IMR-90 (cell line): ENCODE measurements at regions not wholly inside any gene's neighbourhood (a gene's known extent, or its start where the extent isn't known, plus 50 kb on each side); places are given as distances from the start of the nearest gene placed in this dataset.

ENCODE experiments used
- ATAC-seq: fragments of 200-7000 bp; cut with Tn5 transposase; 2 replicates; pipeline ENCODE4 v1.9.1; 2020; ENCODE audit warnings: low read depth, mild to moderate bottlenecking, moderate library complexity
- BruUV-seq: library from RNA; stranded (reverse); fragments of 400-500 nt; replicated peaks from 2 replicates; lab custom pipeline; 2021; lab: Mats Ljungman, UMichigan
- CTCF ChIA-PET: fragments of 300-600 bp; formaldehyde crosslinking; extraction: SDS; loops from one replicate; lab custom pipeline; 2021; ENCODE audit warnings: antibody characterized with exemption; lab: Yijun Ruan, JAX
- POLR2A ChIA-PET: fragments of 300-600 bp; sonication (Branson Sonifier 250); formaldehyde crosslinking; loops from one replicate; lab custom pipeline; 2022; ENCODE audit warnings: antibody characterized with exemption; ENCODE audit not compliant: unreplicated experiment; lab: Charles Lee
- DNase-seq: peaks from one replicate; pipeline ENCODE4 v3.0.0; 2013
- H2AFZ ChIP-seq: replicated peaks from 2 replicates; pipeline ENCODE3; 2013; ENCODE audit warnings: low read length, mild to moderate bottlenecking; ENCODE audit not compliant: poor library complexity
- H2AK5ac ChIP-seq: 2 replicates; pipeline ENCODE4 v1.6.1; 2013; ENCODE audit warnings: low read depth, low read length, inconsistent platforms
- H2AK9ac ChIP-seq: replicated peaks from 2 replicates; pipeline ENCODE3; 2013; ENCODE audit warnings: mild to moderate bottlenecking, low read depth, low read length, moderate library complexity; ENCODE audit not compliant: poor library complexity
- H2BK120ac ChIP-seq: 2 replicates; pipeline ENCODE4 v1.6.1; 2013; ENCODE audit warnings: low read depth, low read length, inconsistent platforms
- H2BK15ac ChIP-seq: 3 replicates; pipeline ENCODE4 v1.6.1; 2013; ENCODE audit warnings: low read depth, low read length, inconsistent platforms
- H2BK20ac ChIP-seq: 2 replicates; pipeline ENCODE4 v1.6.1; 2013; ENCODE audit warnings: low read depth, mild to moderate bottlenecking, inconsistent platforms, low read length, moderate library complexity
- H2BK5ac ChIP-seq: 2 replicates; pipeline ENCODE4 v1.6.1; 2013; ENCODE audit warnings: mild to moderate bottlenecking, low read depth, low read length, inconsistent platforms; ENCODE audit not compliant: poor library complexity, severe bottlenecking
- H3K14ac ChIP-seq: replicated peaks from 2 replicates; pipeline ENCODE4 v1.6.1; 2013; ENCODE audit warnings: low read depth, low read length, inconsistent platforms
- H3K18ac ChIP-seq: 2 replicates; pipeline ENCODE4 v1.6.1; 2013; ENCODE audit warnings: low read depth, low read length, control low read depth
- H3K23ac ChIP-seq: 2 replicates; pipeline ENCODE4 v1.6.1; 2013; ENCODE audit warnings: low read depth, low read length, inconsistent platforms
- H3K27ac ChIP-seq: 2 replicates; pipeline ENCODE4 v1.5.1; 2013; ENCODE audit warnings: mild to moderate bottlenecking, control low read depth, low read length; ENCODE audit not compliant: insufficient read depth
- H3K27me3 ChIP-seq: 2 replicates; pipeline ENCODE4 v1.6.1; 2013; ENCODE audit warnings: low read length; ENCODE audit not compliant: control insufficient read depth, insufficient read depth
- H3K36me3 ChIP-seq: 2 replicates; pipeline ENCODE4 v1.6.1; 2013; ENCODE audit warnings: low read length, mixed read lengths; ENCODE audit not compliant: control insufficient read depth, insufficient read depth
- H3K4ac ChIP-seq: 2 replicates; pipeline ENCODE4 v1.6.1; 2013; ENCODE audit warnings: low read depth, low read length, inconsistent platforms
- H3K4me1 ChIP-seq: 2 replicates; pipeline ENCODE4 v1.6.1; 2013; ENCODE audit warnings: low read length, mixed read lengths; ENCODE audit not compliant: control insufficient read depth, insufficient read depth
- H3K4me2 ChIP-seq: 2 replicates; pipeline ENCODE4 v1.6.1; 2013; ENCODE audit warnings: low read depth, mild to moderate bottlenecking, control low read depth, low read length, moderate library complexity
- H3K4me3 ChIP-seq: 2 replicates; pipeline ENCODE4 v1.5.1; 2013; ENCODE audit warnings: low read depth, mild to moderate bottlenecking, control low read depth, low read length, moderate library complexity; ENCODE audit not compliant: insufficient read depth
- H3K56ac ChIP-seq: 2 replicates; pipeline ENCODE4 v1.6.1; 2013; ENCODE audit warnings: low read length, inconsistent platforms; ENCODE audit not compliant: insufficient read depth; ENCODE audit errors: extremely low read depth
- H3K79me1 ChIP-seq, 2 experiments: 2 replicates each; pipeline ENCODE4 v1.6.1; 2013; ENCODE audit warnings: low read length in 2 of 2, inconsistent platforms in 1 of 2, low read depth in 1 of 2
- H3K9ac ChIP-seq: 2 replicates; pipeline ENCODE4 v1.6.1; 2013; ENCODE audit warnings: low read depth, low read length, control low read depth
- H3K9me1 ChIP-seq: 2 replicates; pipeline ENCODE4 v1.6.1; 2013; ENCODE audit warnings: low read length, inconsistent platforms; ENCODE audit not compliant: insufficient read depth
- H3K9me3 ChIP-seq: 2 replicates; pipeline ENCODE4 v1.6.1; 2013; ENCODE audit warnings: low read length; ENCODE audit not compliant: control insufficient read depth, insufficient read depth
- H4K20me1 ChIP-seq: 2 replicates; pipeline ENCODE4 v1.6.1; 2013; ENCODE audit warnings: low read length, inconsistent platforms; ENCODE audit not compliant: insufficient read depth
- H4K5ac ChIP-seq: 2 replicates; pipeline ENCODE4 v1.6.1; 2013; ENCODE audit warnings: mild to moderate bottlenecking, low read depth, low read length, control low read depth
- H4K8ac ChIP-seq, 2 experiments: 2 replicates each; pipeline ENCODE4 v1.6.1; 2013; ENCODE audit warnings: low read depth in 2 of 2, low read length in 2 of 2, control low read depth in 1 of 2, inconsistent platforms in 1 of 2
- H4K91ac ChIP-seq: 2 replicates; pipeline ENCODE4 v1.6.1; 2013; ENCODE audit warnings: low read depth, low read length, inconsistent platforms; ENCODE audit not compliant: insufficient read depth
- CHD1 ChIP-seq: IDR thresholded peaks from 2 replicates; pipeline ENCODE4 v1.6.1; 2012; ENCODE audit warnings: low read depth, low read length, improper control_type of control experiment
- MXI1 ChIP-seq: IDR thresholded peaks from 2 replicates; pipeline ENCODE4 v1.6.1; 2012; ENCODE audit warnings: low read depth, mild to moderate bottlenecking, low read length, moderate library complexity, borderline replicate concordance
- NFE2L2 ChIP-seq: fragments of 150-350 bp; IDR thresholded peaks from 2 replicates; pipeline ENCODE4 v1.6.1; 2016; ENCODE audit warnings: low read depth, mild to moderate bottlenecking, low read length
- POLR2A ChIP-seq: IDR thresholded peaks from 2 replicates; pipeline ENCODE4 v1.6.1; 2012; ENCODE audit warnings: mild to moderate bottlenecking, low read depth, low read length
- RAD21 ChIP-seq: IDR thresholded peaks from 2 replicates; pipeline ENCODE4 v1.6.1; 2012; ENCODE audit warnings: low read length, improper control_type of control experiment
- RCOR1 ChIP-seq: IDR thresholded peaks from 2 replicates; pipeline ENCODE4 v1.6.1; 2012; ENCODE audit warnings: mild to moderate bottlenecking, low read length, improper control_type of control experiment; ENCODE audit not compliant: insufficient replicate concordance
- RFX5 ChIP-seq: IDR thresholded peaks from 2 replicates; pipeline ENCODE4 v1.8.0; 2012; ENCODE audit warnings: low read depth, mild to moderate bottlenecking, low read length, moderate library complexity
- SMC3 ChIP-seq: fragments of 150-350 bp; IDR thresholded peaks from 2 replicates; pipeline ENCODE4 v1.6.1; 2016; ENCODE audit warnings: low read depth, mild to moderate bottlenecking, antibody characterized with exemption, low read length, moderate library complexity
- WGBS, 2 experiments: methylation state at CpG; one replicate each; pipeline versions ENCODE4 v1.1.5 to v1.1.7; 2013; ENCODE audit warnings: missing lambda C conversion rate in 2 of 2; ENCODE audit not compliant: insufficient read length in 1 of 2; ENCODE audit errors: extremely low coverage in 2 of 2; 5-methylcytosine and 5-hydroxymethylcytosine counted together
- dilution Hi-C: fragments of 300-500 bp; cut with HindIII; formaldehyde crosslinking; loops from one replicate; pipeline ENCODE4 v1.14.3; 2018; ENCODE audit warnings: low sequenced_read_pairs; ENCODE audit not compliant: unreplicated experiment
- in situ Hi-C: fragments of 300-500 bp; cut with MboI; formaldehyde crosslinking; loops from 3 replicates; pipeline ENCODE4 v1.14.3; 2019; ENCODE audit warnings: low sequenced_read_pairs, inconsistent platforms, mixed read lengths
- intact Hi-C: fragments of 100-400 bp; cut with micrococcal nuclease; formaldehyde crosslinking; loops from 2 replicates; pipeline ENCODE4 v1.10.0; 2022

GRCh38 chr14:76687611-76688382, 73.5 kb upstream of the VASH1 start:
- no peak overlapping the region for H3K56ac ChIP-seq
- no peaks in the 10 kb centered on the region for H4K20me1 ChIP-seq
- H2BK15ac ChIP-seq = no peak overlapping the region
- DNase-seq (no peak), ATAC-seq (no peak)
- H3K79me1 ChIP-seq = no peaks in the 10 kb centered on the region
- no peak overlapping the region for H2AK5ac ChIP-seq
- H2BK20ac ChIP-seq = no peak overlapping the region
- no peak overlapping the region for H4K8ac ChIP-seq
- no peak overlapping the region for H2AK9ac ChIP-seq
- in situ Hi-C loops = no loop called here
- no peaks in the 10 kb centered on the region for H3K9me1 ChIP-seq
- H2BK5ac ChIP-seq = no peak overlapping the region
- TF ChIP-seq NFE2L2 = no peak
- no peak for TF ChIP-seq SMC3
- TF ChIP-seq CHD1 = no peak
- no peak for TF ChIP-seq RFX5
- no peak for TF ChIP-seq POLR2A
- no peak for TF ChIP-seq RCOR1
- no peak for TF ChIP-seq RAD21
- TF ChIP-seq MXI1 = no peak
- H4K91ac ChIP-seq = no peak overlapping the region
- H3K4me1 ChIP-seq = no peaks in the 10 kb centered on the region
- no peak overlapping the region for H3K18ac ChIP-seq
- H3K4me2 ChIP-seq = no peak overlapping the region
- no peak overlapping the region for H3K14ac ChIP-seq
- BruUV-seq = no TSS peak
- 70% methylated on average over 4 of the region's 7 CpGs; no CpG with 5 or more reads in 1 of the 2 experiments for WGBS, 2 experiments
- H3K4me3 ChIP-seq = no peak overlapping the region
- H3K36me3 ChIP-seq = no peaks in the 10 kb centered on the region
- no peak overlapping the region for H3K27ac ChIP-seq
- 0 out of 2 replicates have a peak, but pooled peaks cover 2% of the 10 kb centered on the region for H3K9me3 ChIP-seq
- dilution Hi-C loops = no loop called here
- no peak overlapping the region for H3K9ac ChIP-seq
- no peak overlapping the region for H3K23ac ChIP-seq
- POLR2A ChIA-PET = no interaction called here
- no peak overlapping the region for H4K5ac ChIP-seq
- no peaks in the 10 kb centered on the region for H3K27me3 ChIP-seq
- CTCF ChIA-PET = no interaction called here
- no peak overlapping the region for H2BK120ac ChIP-seq
- H3K4ac ChIP-seq = no peak overlapping the region
- H2AFZ ChIP-seq = no peak overlapping the region
- intact Hi-C loops = no loop called here
